ENCODE measurements at regions not wholly inside any gene's neighbourhood (a gene's known extent, or its start where the extent isn't known, plus 50 kb on each side); places are given as distances from the start of the nearest gene placed in this dataset.

GRCh38 chr3:16810593-16811367, 74.0 kb upstream of the PLCL2 start:
- DNase-seq: no peak

GRCh38 chr3:16811950-16812349, 72.8 kb upstream of the PLCL2 start:
- DNase-seq: no peak

- no peak for DNase-seq
Measured at GRCh38 chr3:16813336-16813735, 71.4 kb upstream of the PLCL2 start.

- no peak for DNase-seq
Measured at GRCh38 chr3:16816048-16816780, 68.5 kb upstream of the PLCL2 start.

GRCh38 chr3:16817197-16817596, 67.6 kb upstream of the PLCL2 start:
- DNase-seq: no peak

GRCh38 chr3:16818194-16818593, 66.6 kb upstream of the PLCL2 start:
- DNase-seq: no peak

DNA sequence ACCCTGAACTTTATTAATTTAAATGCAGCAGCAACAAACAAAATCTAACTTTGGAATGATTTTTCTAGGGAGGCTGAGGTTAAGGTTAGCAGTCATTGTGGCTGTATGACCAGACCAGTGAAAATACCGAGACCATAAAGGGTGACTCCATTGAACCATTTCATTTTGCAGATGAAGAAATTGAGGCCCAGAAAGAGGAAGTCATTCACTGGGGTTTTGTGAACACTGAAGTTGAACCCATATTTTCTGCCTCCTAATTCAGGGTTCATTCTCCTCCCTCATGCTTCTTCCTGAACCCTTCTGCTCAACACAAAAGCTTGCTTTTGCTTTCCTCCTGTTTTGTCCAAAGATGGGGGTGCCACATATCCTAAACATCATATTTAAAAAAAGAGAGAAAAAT, 65.8 kb upstream of the PLCL2 start:
- no peak for DNase-seq

GRCh38 chr3:16820485-16820884, 64.3 kb upstream of the PLCL2 start:
- no peak for DNase-seq

DNA sequence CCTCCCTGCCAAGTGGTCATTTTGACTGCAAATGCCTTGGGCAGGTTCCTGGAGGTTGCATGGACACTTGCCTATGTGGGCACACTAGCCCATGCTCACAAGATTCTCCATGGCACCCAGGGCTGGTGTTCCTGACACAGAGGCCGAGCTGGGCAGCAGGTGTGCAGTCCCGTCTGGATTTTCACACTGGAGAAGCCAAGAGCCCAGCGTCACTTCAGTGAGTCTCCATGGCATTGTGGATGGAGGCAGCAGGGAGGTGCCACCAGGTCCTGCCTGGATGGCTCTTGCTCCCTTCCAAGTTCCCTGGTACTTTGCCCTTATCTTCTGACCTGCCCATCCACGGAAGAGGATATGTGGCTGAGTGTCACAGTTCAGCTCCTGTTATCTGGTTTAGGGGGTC, 63.7 kb upstream of the PLCL2 start:
- no peak for DNase-seq

GRCh38 chr3:16824081-16824696, 60.6 kb upstream of the PLCL2 start:
- DNase-seq: peak; percentile 19

GRCh38 chr3:16825617-16826204, 59.0 kb upstream of the PLCL2 start:
- DNase-seq: no peak

- DNase-seq: peak; percentile 54
Measured at GRCh38 chr3:16828815-16829214, 55.9 kb upstream of the PLCL2 start.

DNA sequence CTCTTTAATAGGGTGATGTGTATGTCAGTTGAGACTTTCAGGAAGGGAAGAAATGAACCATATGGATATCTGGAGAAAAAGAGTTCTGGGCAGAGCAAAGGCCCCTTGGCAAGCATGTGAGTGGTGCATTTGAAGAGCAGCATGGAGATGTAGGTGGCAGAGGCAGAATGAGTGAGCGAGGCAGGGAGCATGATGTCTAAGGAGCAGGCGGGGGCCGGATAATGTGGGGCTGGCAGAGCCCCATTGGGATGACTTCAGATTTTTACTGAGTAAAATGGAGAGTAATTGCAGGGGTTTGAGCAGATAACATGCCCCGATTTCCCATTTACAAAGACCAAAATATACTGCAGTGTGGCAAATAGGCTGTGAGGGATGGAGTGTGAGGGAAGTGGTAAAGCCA, 52.9 kb upstream of the PLCL2 start:
- no peak for DNase-seq

DNA sequence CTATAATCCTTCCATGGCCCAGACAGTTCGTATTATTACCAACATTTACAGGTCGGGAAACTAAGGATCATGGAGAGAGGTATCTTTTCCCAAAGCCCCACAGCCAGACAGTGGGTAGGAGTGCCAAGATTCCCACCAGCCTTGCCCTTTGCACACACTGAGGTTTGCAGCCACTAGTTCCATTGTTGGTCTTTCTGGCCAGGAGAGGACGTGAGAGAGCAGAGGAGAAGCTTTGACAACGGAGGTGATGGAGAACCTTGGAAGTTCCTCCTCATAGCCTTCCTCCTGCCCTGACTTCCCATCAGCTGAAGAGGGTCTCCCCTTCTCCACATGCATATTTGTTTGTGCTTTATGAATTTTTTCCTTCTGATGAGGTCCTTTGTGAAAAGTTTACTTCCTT, 50.5 kb upstream of the PLCL2 start:
- DNase-seq: no peak

DNA sequence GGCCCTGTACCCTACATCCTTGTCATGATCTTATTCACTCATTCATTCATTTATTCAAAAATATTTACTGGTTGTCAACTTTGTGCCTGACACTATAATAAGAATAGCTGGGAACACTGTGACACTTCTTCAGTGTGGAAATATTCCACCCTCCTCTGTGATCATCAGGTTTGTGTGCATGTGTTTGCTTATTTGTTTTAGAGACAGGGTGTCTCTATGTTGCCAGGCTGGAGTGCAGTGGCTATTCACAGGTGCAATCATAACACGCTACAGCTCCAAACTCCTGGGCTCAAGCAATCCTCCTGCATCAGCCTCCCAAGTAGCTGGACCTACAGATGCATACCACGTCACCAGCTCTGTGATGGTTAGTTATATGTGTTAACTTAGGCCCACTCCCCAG, 50.0 kb upstream of the PLCL2 start:
- no peak for DNase-seq
